ENCODE measurements at regions not wholly inside any gene's neighbourhood (a gene's known extent, or its start where the extent isn't known, plus 50 kb on each side); places are given as distances from the start of the nearest gene placed in this dataset.

DNA sequence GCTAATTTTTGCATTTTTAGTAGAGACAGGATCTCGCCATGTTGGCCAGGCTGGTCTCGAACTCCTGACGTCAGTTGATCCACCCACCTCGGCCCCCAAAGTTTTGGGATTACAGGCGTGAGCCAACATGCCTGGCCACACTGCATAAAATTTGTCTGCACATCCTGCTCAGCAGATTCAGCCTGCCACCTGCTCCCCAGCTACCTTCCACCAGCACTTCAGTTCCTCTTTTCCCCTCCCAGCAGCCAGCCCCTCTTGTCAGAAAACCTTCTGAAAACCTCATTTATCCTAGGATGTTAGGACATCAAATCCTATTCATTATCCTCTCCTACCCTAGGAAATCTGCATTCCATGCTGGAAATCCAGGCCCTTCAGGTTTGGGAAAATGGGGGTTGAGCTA, 78.2 kb upstream of the CALM2 start:
- Histone ChIP-seq H3K27ac (ENCODE audit: low read depth in 1 of 2, low read length in 2 of 2) (no peak overlapping the region), H3K27me3 (ENCODE audit: control insufficient read depth in 4 of 4, insufficient read depth in 4 of 4, low read length in 3 of 4) (no peaks in the 10 kb centered on the region), H3K4me1 (ENCODE audit: control insufficient read depth in 4 of 4, insufficient read depth in 4 of 4, low read length in 3 of 4) (no peaks in the 10 kb centered on the region), H3K36me3 (ENCODE audit: control insufficient read depth in 4 of 4, insufficient read depth in 3 of 4, low read depth in 1 of 4, low read length in 3 of 4) (no peaks in the 10 kb centered on the region), H3K9ac (ENCODE audit: low read depth in 1 of 2, low read length in 2 of 2) (no peak overlapping the region), H3K4me3 (ENCODE audit: low read depth in 1 of 3, low read length in 3 of 3) (no peak overlapping the region), H3K9me3 (ENCODE audit: control insufficient read depth in 4 of 4, low read length in 3 of 4) (no peaks in the 10 kb centered on the region)
- TF ChIP-seq EGR1 (IDR thresholded peaks at IDR 0.05; ENCODE audit: low read depth in 2 of 2) (no peak), CTCF (IDR thresholded peaks at IDR 0.05; ENCODE audit: low read depth, low read length, missing input control) (no peak), HNF4A (conservative IDR thresholded peaks at IDR 0.05) (no peak), GABPA (IDR thresholded peaks at IDR 0.05 in 1 of 2, conservative IDR thresholded peaks at IDR 0.05 in 1 of 2) (no peak), SP1 (IDR thresholded peaks at IDR 0.05) (no peak), TAF1 (conservative IDR thresholded peaks at IDR 0.05) (no peak), ZBTB33 (IDR thresholded peaks at IDR 0.05) (no peak), FOXA2 (IDR thresholded peaks at IDR 0.05) (no peak), YY1 (IDR thresholded peaks at IDR 0.05) (no peak), FOXA1 (IDR thresholded peaks at IDR 0.05) (no peak), RAD21 (IDR thresholded peaks at IDR 0.05) (no peak), NR2F2 (IDR thresholded peaks at IDR 0.05) (no peak)
- TF ChIP-seq, protein P1, sequence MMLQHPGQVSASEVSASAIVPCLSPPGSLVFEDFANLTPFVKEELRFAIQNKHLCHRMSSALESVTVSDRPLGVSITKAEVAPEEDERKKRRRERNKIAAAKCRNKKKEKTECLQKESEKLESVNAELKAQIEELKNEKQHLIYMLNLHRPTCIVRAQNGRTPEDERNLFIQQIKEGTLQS (IDR thresholded peaks at IDR 0.05), result no peak
- TF ChIP-seq, protein P2, sequence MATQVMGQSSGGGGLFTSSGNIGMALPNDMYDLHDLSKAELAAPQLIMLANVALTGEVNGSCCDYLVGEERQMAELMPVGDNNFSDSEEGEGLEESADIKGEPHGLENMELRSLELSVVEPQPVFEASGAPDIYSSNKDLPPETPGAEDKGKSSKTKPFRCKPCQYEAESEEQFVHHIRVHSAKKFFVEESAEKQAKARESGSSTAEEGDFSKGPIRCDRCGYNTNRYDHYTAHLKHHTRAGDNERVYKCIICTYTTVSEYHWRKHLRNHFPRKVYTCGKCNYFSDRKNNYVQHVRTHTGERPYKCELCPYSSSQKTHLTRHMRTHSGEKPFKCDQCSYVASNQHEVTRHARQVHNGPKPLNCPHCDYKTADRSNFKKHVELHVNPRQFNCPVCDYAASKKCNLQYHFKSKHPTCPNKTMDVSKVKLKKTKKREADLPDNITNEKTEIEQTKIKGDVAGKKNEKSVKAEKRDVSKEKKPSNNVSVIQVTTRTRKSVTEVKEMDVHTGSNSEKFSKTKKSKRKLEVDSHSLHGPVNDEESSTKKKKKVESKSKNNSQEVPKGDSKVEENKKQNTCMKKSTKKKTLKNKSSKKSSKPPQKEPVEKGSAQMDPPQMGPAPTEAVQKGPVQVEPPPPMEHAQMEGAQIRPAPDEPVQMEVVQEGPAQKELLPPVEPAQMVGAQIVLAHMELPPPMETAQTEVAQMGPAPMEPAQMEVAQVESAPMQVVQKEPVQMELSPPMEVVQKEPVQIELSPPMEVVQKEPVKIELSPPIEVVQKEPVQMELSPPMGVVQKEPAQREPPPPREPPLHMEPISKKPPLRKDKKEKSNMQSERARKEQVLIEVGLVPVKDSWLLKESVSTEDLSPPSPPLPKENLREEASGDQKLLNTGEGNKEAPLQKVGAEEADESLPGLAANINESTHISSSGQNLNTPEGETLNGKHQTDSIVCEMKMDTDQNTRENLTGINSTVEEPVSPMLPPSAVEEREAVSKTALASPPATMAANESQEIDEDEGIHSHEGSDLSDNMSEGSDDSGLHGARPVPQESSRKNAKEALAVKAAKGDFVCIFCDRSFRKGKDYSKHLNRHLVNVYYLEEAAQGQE (IDR thresholded peaks at IDR 0.05), result no peak
- DNase-seq (ENCODE audit: low spot score), result no peak
- 77% methylated on average over 5 of the region's 5 CpGs for WGBS

DNA sequence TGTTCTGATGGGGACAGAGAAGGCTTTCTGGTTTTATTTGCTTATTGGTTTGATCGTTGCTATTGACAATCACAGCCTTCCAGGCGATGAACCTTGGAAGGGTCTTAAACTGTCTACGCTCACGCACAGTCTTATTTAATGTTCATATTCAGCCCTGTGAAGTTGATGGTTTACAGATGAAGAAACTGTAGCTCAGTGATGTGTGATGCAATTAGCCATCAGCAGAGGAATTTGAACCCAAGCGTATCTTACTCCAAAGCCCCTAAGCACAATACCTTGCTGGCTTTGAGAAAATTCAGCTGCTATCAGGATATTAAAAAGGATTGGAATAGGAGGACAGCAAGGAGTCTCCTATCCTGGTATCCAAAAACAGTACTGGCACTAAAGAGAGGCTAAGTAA, 77.1 kb upstream of the CALM2 start:
- Histone ChIP-seq H3K9ac (ENCODE audit: low read depth in 1 of 2, low read length in 2 of 2) (no peak overlapping the region), H3K4me3 (ENCODE audit: low read depth in 1 of 3, low read length in 3 of 3) (no peak overlapping the region), H3K4me1 (ENCODE audit: control insufficient read depth in 4 of 4, insufficient read depth in 4 of 4, low read length in 3 of 4) (no peaks in the 10 kb centered on the region), H3K27me3 (ENCODE audit: control insufficient read depth in 4 of 4, insufficient read depth in 4 of 4, low read length in 3 of 4) (no peaks in the 10 kb centered on the region), H3K9me3 (ENCODE audit: control insufficient read depth in 4 of 4, low read length in 3 of 4) (no peaks in the 10 kb centered on the region), H3K27ac (ENCODE audit: low read depth in 1 of 2, low read length in 2 of 2) (no peak overlapping the region), H3K36me3 (ENCODE audit: control insufficient read depth in 4 of 4, insufficient read depth in 3 of 4, low read depth in 1 of 4, low read length in 3 of 4) (no peaks in the 10 kb centered on the region)
- 77% methylated on average over 5 of the region's 5 CpGs for WGBS
- TF ChIP-seq HNF4G (IDR thresholded peaks at IDR 0.05) (no peak), HNF4A (conservative IDR thresholded peaks at IDR 0.05) (no peak), RAD21 (IDR thresholded peaks at IDR 0.05) (no peak), TAF1 (conservative IDR thresholded peaks at IDR 0.05) (no peak), JUND (IDR thresholded peaks at IDR 0.05) (no peak), FOXA1 (IDR thresholded peaks at IDR 0.05) (no peak), NR2F2 (IDR thresholded peaks at IDR 0.05) (no peak), EGR1 (IDR thresholded peaks at IDR 0.05; ENCODE audit: low read depth in 2 of 2) (no peak), CTCF (IDR thresholded peaks at IDR 0.05; ENCODE audit: low read depth, low read length, missing input control) (no peak), MAX (IDR thresholded peaks at IDR 0.05) (no peak), FOXA2 (IDR thresholded peaks at IDR 0.05) (no peak)
- DNase-seq (ENCODE audit: low spot score), result no peak
